Urothelium cell line (cell line): ENCODE measurements at regions not wholly inside any gene's neighbourhood (a gene's known extent, or its start where the extent isn't known, plus 50 kb on each side); places are given as distances from the start of the nearest gene placed in this dataset.

Source experiments
- DNase-seq: peaks from one replicate; pipeline ENCODE4 v3.0.0; 2011; ENCODE audit warnings: low spot score, mixed read lengths
- FAIRE-seq: peaks from 2 replicates; lab custom pipeline; 2011; peaks lifted over from hg19 to GRCh38; lab: Jason Lieb, UNC

GRCh38 chr15:46366360-46367007, 731.7 kb downstream of the SQOR start:
- FAIRE-seq, result no peak
- DNase-seq, result no peak

GRCh38 chr15:46383978-46384377, 749.1 kb downstream of the SQOR start:
- no peak for FAIRE-seq
- DNase-seq, result no peak

DNA sequence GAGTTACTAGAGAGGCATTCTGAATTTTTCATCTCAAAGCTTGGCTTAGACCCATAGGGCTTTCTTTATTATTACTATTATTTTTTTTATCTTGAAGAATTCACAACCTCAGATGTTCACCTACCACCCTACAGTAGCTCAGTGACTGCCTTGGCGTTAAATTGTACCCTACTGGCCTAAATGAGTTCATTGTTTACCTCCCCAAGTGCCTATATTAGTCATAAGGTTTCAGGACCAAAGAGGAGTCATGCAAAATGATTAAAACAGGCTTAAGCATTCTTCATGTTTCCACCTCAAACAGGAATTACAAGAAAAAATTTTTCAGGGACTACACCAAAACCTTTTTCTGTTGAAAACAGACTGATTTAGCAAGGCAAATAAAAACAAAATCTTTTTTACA, 751.5 kb downstream of the SQOR start:
- FAIRE-seq (no peak), DNase-seq (no peak)

DNA sequence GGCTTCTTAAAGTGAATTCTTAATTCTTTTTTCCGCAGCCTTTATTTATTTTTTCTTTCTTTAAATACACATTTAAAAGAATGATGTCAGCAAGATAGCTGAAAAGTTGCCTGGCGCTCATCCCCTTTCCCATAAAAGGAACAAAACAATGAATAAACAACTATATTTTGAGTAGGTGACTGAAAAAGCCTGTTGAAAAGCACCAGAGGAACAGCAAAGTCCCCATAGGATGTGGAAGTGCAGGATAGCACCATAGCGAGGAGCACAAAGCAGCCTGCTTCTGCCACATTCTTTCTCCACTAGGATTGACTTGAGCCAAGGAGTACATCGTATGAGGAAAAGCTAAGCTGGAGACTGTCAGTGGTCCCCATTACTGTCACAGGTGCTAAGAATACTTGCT, 754.9 kb downstream of the SQOR start:
- DNase-seq (no peak), FAIRE-seq (no peak)

DNA sequence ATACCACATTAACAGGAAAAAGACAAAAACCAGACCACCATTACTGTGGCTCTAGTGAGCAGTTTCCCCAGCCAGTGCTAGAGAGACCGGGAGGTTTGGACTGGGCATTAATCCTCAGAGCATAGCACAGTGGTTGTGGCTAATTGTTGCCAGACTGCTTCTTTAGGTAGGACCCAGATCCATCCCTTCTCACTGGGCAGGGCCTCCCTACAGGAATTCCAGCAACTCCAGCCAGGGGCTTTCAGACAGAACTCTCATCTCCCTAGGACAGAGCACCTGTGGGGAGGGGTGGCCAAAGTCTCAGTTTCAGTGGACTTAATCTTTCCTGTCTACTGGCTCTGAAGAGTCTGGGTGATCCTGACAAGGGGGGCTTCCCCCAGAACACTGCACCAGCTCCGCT, 759.6 kb downstream of the SQOR start:
- DNase-seq, result no peak
- FAIRE-seq, result no peak

DNA sequence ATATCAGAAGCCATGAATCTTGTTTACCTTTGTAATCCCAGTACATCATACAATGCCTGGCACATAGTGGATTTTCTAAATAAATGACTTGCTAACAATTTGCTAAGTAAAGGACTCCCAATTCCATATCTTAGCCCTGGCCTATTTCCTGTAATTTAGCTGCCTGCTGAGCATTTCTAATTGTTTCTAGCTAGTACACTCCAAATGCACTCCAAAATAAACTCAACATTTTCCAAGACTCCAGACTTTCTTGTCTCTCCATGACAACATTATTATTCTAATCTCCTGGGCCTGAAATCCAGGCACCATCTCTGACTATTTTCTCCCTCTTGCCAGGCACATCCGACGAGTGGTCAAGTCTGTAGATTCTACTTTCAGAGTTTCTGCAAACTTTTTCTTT, 773.5 kb downstream of the SQOR start:
- DNase-seq, result no peak
- no peak for FAIRE-seq

- no peak for FAIRE-seq
- no peak for DNase-seq
Measured at GRCh38 chr15:46409841-46410301, 775.0 kb downstream of the SQOR start.

GRCh38 chr15:46410705-46411104, 775.9 kb downstream of the SQOR start:
- no peak for FAIRE-seq
- DNase-seq, result no peak

GRCh38 chr15:46411900-46412299, 777.1 kb downstream of the SQOR start:
- FAIRE-seq (no peak), DNase-seq (no peak)

DNA sequence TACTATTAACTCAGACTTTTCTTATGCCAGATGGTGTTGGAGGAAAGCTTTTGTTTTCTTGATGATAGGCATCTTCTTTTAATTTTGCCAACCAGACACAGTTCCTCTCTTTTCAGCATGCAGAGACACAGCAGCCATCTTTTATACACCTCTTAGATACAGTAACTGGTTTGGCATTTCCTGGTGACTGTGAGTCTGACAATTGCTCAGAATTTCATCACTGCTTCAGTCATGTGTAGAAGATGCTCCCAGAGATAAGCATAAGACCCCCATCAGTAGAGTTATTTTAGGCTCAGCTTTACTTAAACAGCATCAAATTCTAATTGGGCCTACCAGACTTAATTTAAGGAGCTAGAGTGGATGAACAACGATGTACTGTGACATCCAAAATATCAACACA, 779.0 kb downstream of the SQOR start:
- FAIRE-seq, result no peak
- no peak for DNase-seq

DNA sequence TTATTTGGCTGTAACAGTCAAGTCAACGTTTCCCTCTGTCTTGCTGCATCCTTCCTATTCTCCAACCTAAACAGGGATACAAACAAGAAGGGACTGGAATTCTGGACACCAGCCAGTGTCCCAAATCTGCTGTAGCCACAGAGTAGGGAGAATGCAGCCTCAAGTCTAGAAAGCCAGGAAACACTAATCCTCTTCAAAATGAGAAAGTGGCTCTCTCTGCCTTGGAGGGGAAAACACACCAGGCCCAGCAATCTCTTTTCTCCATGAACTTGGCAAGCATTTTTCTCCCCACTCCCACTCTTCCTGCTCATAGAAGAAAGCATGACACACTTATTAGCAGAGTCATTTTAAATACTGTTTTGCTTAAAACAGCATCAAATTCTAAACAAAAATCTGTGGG, 781.7 kb downstream of the SQOR start:
- FAIRE-seq (no peak), DNase-seq (no peak)

DNA sequence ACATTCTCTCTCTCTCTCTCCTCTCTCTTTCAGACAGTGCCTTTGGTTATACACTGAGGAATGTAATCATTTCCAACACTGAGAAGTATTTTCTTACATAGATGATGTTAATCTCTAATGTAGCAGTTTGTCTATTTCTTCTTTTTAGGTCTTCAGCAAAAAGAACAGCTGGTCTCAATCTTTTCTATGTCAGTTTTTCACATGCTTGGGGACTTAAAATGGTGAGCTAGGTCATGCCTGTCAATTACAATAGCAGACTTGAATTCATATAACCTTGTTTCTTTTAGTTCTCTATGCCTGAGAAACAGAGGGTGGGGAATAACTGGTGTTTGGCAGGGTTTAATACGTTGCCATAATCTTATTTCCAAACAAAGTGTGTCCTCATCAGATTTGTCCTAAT, 786.2 kb downstream of the SQOR start:
- FAIRE-seq (no peak), DNase-seq (no peak)

DNA sequence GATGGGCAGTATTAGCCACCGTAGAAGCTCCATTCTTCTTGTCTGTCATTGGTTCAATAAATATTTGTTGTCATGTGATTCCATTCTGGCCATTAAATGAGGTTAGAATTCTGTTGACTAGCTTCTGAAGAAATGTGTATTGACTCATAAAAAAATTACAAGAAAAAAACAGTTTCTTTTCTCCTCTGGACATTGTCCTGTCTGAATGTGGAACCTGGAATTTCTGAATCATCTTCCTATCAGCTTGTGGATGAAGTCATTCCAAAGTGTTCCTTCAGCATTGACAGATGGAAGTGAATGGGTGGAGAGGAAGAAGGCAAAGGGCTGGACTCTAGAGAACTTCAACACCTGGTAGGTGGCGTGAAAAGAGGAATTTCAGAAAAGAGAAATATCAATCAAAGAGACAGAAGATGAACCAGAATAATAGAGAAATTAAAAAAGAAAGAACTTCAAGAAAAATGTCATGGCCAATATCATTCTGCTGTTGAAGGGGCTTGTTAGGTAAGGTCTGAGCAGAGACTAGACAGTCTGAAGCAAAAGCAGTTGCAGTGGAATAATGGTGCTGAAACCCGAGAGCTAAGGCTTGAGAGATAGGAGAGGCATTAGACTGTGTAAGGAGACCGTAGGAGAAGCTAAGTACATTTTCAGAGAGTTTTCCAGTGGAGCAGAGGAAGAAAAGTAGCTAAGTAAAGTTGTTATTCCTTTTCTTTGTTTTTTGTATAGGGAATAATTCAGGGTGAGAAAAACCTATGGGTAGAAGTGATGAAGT, 806.6 kb downstream of the SQOR start:
- DNase-seq (peak; percentile 35), FAIRE-seq (no peak)

- DNase-seq (peak; percentile 56), FAIRE-seq (no peak)
Measured at GRCh38 chr15:46442184-46442583, 807.4 kb downstream of the SQOR start.

- FAIRE-seq (no peak), DNase-seq (no peak)
Measured at GRCh38 chr15:46442901-46443590, 808.2 kb downstream of the SQOR start.

- no peak for DNase-seq
- no peak for FAIRE-seq
Measured at GRCh38 chr15:46450112-46450809, 815.4 kb downstream of the SQOR start.

DNA sequence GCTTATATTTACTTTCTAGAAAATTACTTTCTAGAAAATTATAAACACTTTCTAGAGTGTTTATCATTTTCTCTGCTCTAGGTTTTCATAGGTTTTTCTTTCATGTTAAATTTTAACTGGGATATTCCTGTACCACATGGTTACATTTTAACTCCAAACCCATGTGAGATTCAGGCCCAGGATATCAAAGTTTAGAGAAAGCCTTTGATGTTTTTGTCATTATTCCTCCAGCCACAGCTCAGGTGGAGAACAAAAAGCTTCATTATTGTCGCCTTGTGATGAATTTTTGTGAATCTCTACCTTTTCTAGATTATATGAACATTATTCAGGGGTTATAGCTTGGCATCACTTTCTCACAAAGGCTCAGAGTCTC, 816.0 kb downstream of the SQOR start:
- DNase-seq, result no peak
- FAIRE-seq, result no peak

DNA sequence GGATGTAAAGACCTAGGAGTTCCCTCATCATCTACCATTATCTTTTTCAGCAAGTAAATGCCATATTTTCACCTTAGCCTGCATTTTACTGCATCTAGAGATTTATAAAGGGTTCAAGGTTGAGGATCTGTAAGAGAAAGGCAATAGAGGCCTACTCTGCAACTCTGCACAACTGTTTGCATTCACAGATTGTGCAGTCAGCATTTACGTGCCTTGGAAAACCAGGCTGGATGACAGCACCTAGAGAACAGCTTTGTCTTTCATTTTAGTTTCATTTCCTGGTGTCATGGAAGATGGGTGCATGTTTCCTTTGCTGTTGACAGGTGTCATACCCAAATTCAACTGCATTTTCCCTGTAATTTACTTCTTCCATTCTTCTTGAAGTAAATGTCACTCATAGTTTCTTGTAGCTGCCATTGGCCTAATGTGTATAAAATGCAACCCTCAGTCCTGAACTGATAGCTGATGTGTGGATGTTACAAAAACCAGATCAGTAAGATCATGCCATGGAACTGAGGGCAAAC, 817.5 kb downstream of the SQOR start:
- DNase-seq (no peak), FAIRE-seq (no peak)

GRCh38 chr15:46456456-46456855, 821.6 kb downstream of the SQOR start:
- DNase-seq, result no peak
- no peak for FAIRE-seq

DNA sequence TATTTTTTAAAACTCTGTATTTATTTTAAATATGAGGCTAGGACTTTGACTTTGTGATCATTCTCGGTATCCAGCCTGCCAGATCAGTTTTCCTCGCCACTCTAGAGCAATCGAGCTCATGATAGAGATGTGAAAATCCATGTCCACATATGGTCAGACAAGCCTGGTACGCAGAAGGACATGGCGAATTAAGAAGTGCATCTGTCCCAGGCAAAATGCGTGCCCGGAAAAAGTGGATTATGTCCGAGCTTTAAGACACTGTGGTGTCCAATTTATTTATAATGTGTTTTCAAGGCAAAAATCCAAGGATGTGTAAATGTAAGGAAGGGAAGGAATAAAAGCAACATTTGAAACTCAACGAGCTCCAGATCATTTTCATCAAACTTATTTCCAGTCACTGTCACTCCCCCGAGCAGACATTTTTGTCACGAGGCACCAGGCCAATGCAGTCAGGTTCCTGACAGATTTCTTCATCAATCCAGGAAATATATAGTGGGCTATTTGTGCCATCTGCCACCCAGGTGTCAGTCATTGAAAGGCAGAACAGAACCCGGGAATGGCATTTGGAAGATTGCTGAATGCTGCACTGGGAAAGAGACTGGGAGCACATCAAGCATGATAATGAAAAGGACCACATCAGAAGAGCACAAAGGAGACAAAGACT, 825.7 kb downstream of the SQOR start:
- no peak for DNase-seq
- no peak for FAIRE-seq

- FAIRE-seq (no peak), DNase-seq (no peak)
Measured at GRCh38 chr15:46461416-46461815, 826.6 kb downstream of the SQOR start.
